ENCODE measurements at regions not wholly inside any gene's neighbourhood (a gene's known extent, or its start where the extent isn't known, plus 50 kb on each side); places are given as distances from the start of the nearest gene placed in this dataset.

- Histone ChIP-seq H2BK20ac (ENCODE audit: low read length) (no peak overlapping the region), H3K79me1 (ENCODE audit: low read depth, low read length) (no peaks in the 10 kb centered on the region), H2AK5ac (ENCODE audit: low read depth, low read length) (no peak overlapping the region), H3K36me3 (ENCODE audit: control insufficient read depth in 2 of 4, insufficient read depth in 4 of 4, low read length in 3 of 4) (no peaks in the 10 kb centered on the region), H2BK120ac (replicated peaks; ENCODE audit: low read depth, low read length) (no peak overlapping the region), H4K5ac (ENCODE audit: insufficient read length, low read depth, low read length) (no peak overlapping the region), H4K91ac (replicated peaks; ENCODE audit: insufficient read length, low read length) (no peak overlapping the region), H2AFZ (ENCODE audit: low read length) (no peak overlapping the region), H3K4me1 (replicated peaks in 1 of 4; ENCODE audit: control insufficient read depth in 3 of 4, insufficient read depth in 4 of 4, low read length in 3 of 4) (no peaks in the 10 kb centered on the region), H3K23me2 (ENCODE audit: low read depth, low read length) (no peaks in the 10 kb centered on the region), H3K9ac (replicated peaks in 1 of 4; ENCODE audit: extremely low read depth in 1 of 4, low read depth in 3 of 4, low read length in 3 of 4) (no peak overlapping the region), H3K23ac (ENCODE audit: insufficient read length) (no peak overlapping the region), H3K56ac (replicated peaks; ENCODE audit: insufficient read length, low read depth, low read length) (no peak overlapping the region), H2BK5ac (ENCODE audit: low read depth, low read length) (no peak overlapping the region), H3K4me3 (ENCODE audit: extremely low read depth in 1 of 4, insufficient read depth in 2 of 4, low read depth in 3 of 4, low read length in 4 of 4) (no peak overlapping the region), H4K8ac (ENCODE audit: extremely low read depth, insufficient read depth, low read length) (no peak overlapping the region), H3K9me3 (ENCODE audit: insufficient read depth in 2 of 2, low read depth in 1 of 2, low read length in 1 of 2) (no peaks in the 10 kb centered on the region), H3K79me2 (ENCODE audit: control insufficient read depth in 1 of 2, insufficient read depth in 2 of 2, low read length in 2 of 2) (no peaks in the 10 kb centered on the region), H3K14ac (ENCODE audit: insufficient read length) (no peak overlapping the region), H2BK15ac (ENCODE audit: low read length) (no peak overlapping the region), H3K27me3 (replicated peaks in 1 of 4; ENCODE audit: control insufficient read depth in 3 of 4, extremely low read depth in 1 of 4, insufficient read depth in 3 of 4, low read length in 3 of 4) (no peaks in the 10 kb centered on the region), H3K18ac (ENCODE audit: extremely low read depth, low read length) (no peak overlapping the region), H3K4ac (replicated peaks; ENCODE audit: insufficient read length, low read depth, low read length) (no peak overlapping the region), H3K27ac (ENCODE audit: low read depth, low read length) (no peak overlapping the region), H2BK12ac (ENCODE audit: low read depth, low read length) (no peak overlapping the region), H4K20me1 (replicated peaks in 1 of 2; ENCODE audit: control insufficient read depth in 1 of 2, insufficient read depth in 2 of 2, low read length in 2 of 2) (no peaks in the 10 kb centered on the region), H3K4me2 (ENCODE audit: insufficient read depth in 1 of 2, low read depth in 2 of 2, low read length in 2 of 2) (no peak overlapping the region)
- CTCF ChIA-PET (ENCODE audit: partially characterized antibody), result interaction anchor here (1.1 to 1.6 kb wide), 2 partner anchors 59 to 274 kb away, joined by 3 to 5 read pairs; no protein-coding TSS in a partner anchor
- DNase-seq (ENCODE audit: low read depth in 1 of 2, low spot score in 2 of 2) (no peak), FAIRE-seq (no peak)
- POLR2A ChIA-PET (ENCODE audit: partially characterized antibody), result no interaction called here
- WGBS, 2 experiments (ENCODE audit: extremely low coverage in 1 of 2, insufficient coverage in 1 of 2, insufficient read length in 1 of 2, insufficient replicate concordance in 2 of 2, low coverage in 1 of 2, low lambda C conversion rate in 2 of 2, missing lambda C conversion rate in 1 of 2), result 79% methylated on average over 2 of the region's 2 CpGs; no CpG with 5 or more reads in 1 of the 2 experiments
- TF ChIP-seq JUND (IDR thresholded peaks at IDR 0.05; ENCODE audit: low read length) (no peak), CEBPB (IDR thresholded peaks at IDR 0.05; ENCODE audit: low read depth, low read length) (no peak), KDM4A (IDR thresholded peaks at IDR 0.05; ENCODE audit: low read depth, low read length, severe bottlenecking) (no peak), SP1 (IDR thresholded peaks at IDR 0.05; ENCODE audit: low read depth, low read length) (no peak), CHD1 (IDR thresholded peaks at IDR 0.05; ENCODE audit: low read depth, low read length) (no peak), CTBP2 (IDR thresholded peaks at IDR 0.05; ENCODE audit: borderline replicate concordance, insufficient read depth, insufficient read length, low read length) (no peak), TCF12 (IDR thresholded peaks at IDR 0.05; ENCODE audit: low read depth, low read length) (no peak), USF2 (IDR thresholded peaks at IDR 0.05; ENCODE audit: low read length) (no peak)
Measured at GRCh38 chr3:117252208-117252607, 542.6 kb downstream of the TUSC7 start.
